Body of pancreas (tissue), 4 donors: ENCODE measurements at regions not wholly inside any gene's neighbourhood (a gene's known extent, or its start where the extent isn't known, plus 50 kb on each side); places are given as distances from the start of the nearest gene placed in this dataset.
"Not testable (repeated sequence)": the region's sequence is repeated elsewhere in the genome, so short reads cannot be mapped to it uniquely, and the experiment has no call there.

Source experiments
- ATAC-seq: fragments of 150-250 bp; one replicate; pipeline ENCODE4 v1.9.1; 2016
- DNase-seq, 4 donors: peaks; one replicate each; pipeline ENCODE4 v3.0.0-alpha.2; 2019
- H3K27ac ChIP-seq, 4 donors: fragments of 200-600 bp; sonication (generic); 1 replicate in 3 of 4; 2 replicates in 1 of 4; pipeline versions ENCODE4 v1.5.1 to v1.6.1; 2016 to 2019; ENCODE audit warnings: mild to moderate bottlenecking in 1 of 4, mixed read lengths in 1 of 4, moderate library complexity in 1 of 4
- H3K27me3 ChIP-seq, 2 donors: fragments of 200-600 bp; sonication (generic); one replicate each; pipeline ENCODE4 v1.6.0; 2016; ENCODE audit warnings: mild to moderate bottlenecking in 1 of 2
- H3K36me3 ChIP-seq, 2 donors: fragments of 200-600 bp; sonication (generic); replicated peaks in 1 of 2; 2 replicates each; pipeline ENCODE4 v1.5.1; 2016; ENCODE audit warnings: low read depth in 2 of 2; ENCODE audit not compliant: insufficient read depth in 1 of 2
- H3K4me1 ChIP-seq: fragments of 200-600 bp; sonication (generic); one replicate; pipeline ENCODE4 v1.6.0; 2016
- H3K4me3 ChIP-seq, 2 donors: fragments of 200-600 bp; sonication (generic); 1 replicate in 1 of 2; 2 replicates in 1 of 2; pipeline ENCODE4 v1.5.1; 2016 to 2019
- H3K9me3 ChIP-seq, 3 donors: fragments of 200-600 bp; sonication (generic); 1 replicate in 2 of 3; 2 replicates in 1 of 3; pipeline ENCODE4 v1.5.1; 2016
- POLR2A ChIP-seq, 3 donors: fragments of 450-650 bp; IDR thresholded peaks; one replicate each; pipeline ENCODE4 v1.6.1; 2016; ENCODE audit warnings: antibody characterized with exemption in 3 of 3, mild to moderate bottlenecking in 2 of 3
- WGBS, 2 donors: methylation state at CpG; one replicate each; pipeline ENCODE4 v1.1.5; 2017; 5-methylcytosine and 5-hydroxymethylcytosine counted together
- intact Hi-C: fragments of 100-400 bp; cut with DNase I; formaldehyde crosslinking; loops from one replicate; pipeline ENCODE4 v1.15.1; 2023
- TF ChIP-seq, protein P1 (sequence below), 7 experiments: fragments of 450-650 bp in 4 of 7; fragments of 200-600 bp in 3 of 7; sonication (generic) in 3 of 7; IDR thresholded peaks; one replicate each; pipeline ENCODE4 v1.5.1; 2016 to 2019; ENCODE audit warnings: antibody characterized with exemption in 7 of 7

DNA sequence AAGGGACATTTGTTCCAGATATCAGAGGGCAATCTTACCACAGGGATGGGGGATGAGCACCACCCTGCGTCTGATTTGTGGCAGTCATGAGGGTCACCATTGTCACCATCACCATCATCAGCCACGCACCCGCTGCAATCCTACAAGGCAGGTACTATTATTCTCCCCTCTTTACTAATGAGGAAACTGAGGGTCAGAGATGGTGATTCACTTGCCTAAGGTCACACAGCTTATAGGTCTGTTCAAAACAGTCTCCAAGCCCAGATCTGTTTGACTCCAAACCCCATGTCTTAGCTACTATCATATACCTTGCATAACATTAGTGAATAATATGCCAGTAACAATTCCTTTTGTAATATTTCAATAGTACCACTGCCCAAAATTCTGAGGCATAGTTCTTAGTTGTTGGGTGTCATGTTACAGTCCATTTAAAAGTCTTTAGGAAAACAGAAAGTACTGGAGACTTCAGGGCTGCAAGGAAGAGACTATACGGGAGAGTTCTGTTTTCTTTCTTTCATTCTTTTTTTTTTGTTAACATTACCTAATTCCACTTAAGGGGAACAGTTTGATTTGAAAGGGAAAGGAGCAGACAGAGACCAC lies 166.4 kb downstream of the C16orf95 start:
- no peak for ATAC-seq
- Histone ChIP-seq H3K9me3 (no peaks in the 10 kb centered on the region), H3K4me1 (no peaks in the 10 kb centered on the region), H3K27me3 (no peaks in the 10 kb centered on the region), H3K4me3 (no peak overlapping the region), H3K27ac (no peak overlapping the region), H3K36me3 (no peaks in the 10 kb centered on the region)
- intact Hi-C loops: no loop called here
- TF ChIP-seq POLR2A (IDR thresholded peaks at IDR 0.05): no peak
- TF ChIP-seq, protein P1, sequence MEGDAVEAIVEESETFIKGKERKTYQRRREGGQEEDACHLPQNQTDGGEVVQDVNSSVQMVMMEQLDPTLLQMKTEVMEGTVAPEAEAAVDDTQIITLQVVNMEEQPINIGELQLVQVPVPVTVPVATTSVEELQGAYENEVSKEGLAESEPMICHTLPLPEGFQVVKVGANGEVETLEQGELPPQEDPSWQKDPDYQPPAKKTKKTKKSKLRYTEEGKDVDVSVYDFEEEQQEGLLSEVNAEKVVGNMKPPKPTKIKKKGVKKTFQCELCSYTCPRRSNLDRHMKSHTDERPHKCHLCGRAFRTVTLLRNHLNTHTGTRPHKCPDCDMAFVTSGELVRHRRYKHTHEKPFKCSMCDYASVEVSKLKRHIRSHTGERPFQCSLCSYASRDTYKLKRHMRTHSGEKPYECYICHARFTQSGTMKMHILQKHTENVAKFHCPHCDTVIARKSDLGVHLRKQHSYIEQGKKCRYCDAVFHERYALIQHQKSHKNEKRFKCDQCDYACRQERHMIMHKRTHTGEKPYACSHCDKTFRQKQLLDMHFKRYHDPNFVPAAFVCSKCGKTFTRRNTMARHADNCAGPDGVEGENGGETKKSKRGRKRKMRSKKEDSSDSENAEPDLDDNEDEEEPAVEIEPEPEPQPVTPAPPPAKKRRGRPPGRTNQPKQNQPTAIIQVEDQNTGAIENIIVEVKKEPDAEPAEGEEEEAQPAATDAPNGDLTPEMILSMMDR (IDR thresholded peaks at IDR 0.05): no peak
- DNase-seq: no peak
- WGBS, 2 donors: 62 to 68% methylated on average over 4 of the region's 4 CpGs

DNA sequence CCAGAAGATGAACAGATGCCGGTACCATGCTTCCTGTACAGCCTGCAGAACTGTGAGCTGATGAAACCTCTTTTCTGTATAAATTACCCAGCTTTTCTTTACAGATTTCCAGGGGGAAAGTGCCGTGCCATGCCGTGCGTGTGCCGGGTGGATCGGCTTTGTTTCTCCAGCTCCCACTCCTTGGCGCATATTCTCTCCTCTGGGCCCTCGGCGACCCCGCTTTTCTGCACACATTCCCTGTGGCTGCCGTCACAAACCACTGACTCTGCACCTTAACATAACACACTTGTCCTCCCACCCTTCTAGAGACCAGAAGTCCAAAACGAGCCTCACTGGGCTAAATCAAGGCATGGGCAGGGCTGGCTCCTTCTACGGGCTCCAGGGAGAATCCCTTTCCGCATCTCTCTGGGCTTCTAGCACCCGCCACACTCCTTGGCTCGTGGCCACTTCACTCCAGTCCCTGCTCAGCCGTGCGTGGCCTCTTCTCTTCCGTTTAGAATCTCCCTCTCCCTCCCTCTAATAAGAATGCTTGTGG lies 164.9 kb downstream of the C16orf95 start:
- H3K36me3 ChIP-seq: no peaks in the 10 kb centered on the region
- H3K27ac ChIP-seq: no peak overlapping the region
- H3K4me3 ChIP-seq: no peak overlapping the region
- TF ChIP-seq, protein P1 (IDR thresholded peaks at IDR 0.05): no peak
- no peak for TF ChIP-seq POLR2A (IDR thresholded peaks at IDR 0.05)
- no peaks in the 10 kb centered on the region for H3K9me3 ChIP-seq
- DNase-seq (no peak), ATAC-seq (no peak)
- intact Hi-C loops: no loop called here
- H3K4me1 ChIP-seq: no peaks in the 10 kb centered on the region
- no peaks in the 10 kb centered on the region for H3K27me3 ChIP-seq
- 93 to 94% methylated on average over 19 of the region's 19 CpGs for WGBS, 2 donors

DNA sequence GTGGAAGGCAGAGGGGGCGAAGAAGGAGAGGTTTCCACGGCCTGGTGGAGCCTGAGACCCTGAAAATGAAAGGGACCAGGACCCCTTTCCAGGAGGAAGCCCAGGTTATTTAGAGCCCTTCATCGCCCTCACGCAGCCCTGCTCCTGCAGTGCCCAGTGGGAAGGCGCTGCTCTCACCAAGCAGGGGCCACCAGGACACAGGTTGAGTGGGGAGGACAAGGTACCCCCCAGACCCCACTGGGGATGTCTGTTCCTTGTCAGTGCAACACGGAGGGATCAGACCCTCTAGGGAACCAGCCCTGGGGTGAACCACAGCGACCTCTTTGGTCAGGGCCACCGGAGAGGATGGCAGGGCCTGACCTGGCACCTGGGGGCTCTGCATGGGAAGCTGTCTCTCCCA lies 163.9 kb downstream of the C16orf95 start:
- no peak for TF ChIP-seq POLR2A (IDR thresholded peaks at IDR 0.05)
- TF ChIP-seq, protein P1 (IDR thresholded peaks at IDR 0.05): no peak
- intact Hi-C loops: no loop called here
- 79 to 92% methylated on average over 2 to 7 of the region's 8 CpGs for WGBS, 2 donors

DNA sequence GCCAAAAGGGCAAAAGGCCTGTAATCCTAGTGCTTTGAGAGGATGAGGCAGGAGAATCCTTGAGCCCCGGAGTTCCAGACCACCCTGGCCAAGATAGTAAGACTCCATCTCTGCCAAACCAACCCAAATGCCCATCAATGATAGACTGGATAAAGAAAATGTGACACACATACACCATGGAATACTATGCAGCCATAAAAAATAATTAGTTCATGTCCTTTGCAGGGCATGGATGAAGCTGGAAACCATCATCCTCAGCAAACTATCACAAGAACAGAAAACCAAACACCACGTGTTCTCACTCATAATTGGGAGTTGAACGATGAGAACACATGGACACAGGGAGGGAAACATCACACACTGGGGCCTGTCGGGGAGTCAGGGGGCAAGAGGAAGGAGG lies 161.9 kb downstream of the C16orf95 start:
- H3K9me3 ChIP-seq, H3K27ac ChIP-seq, H3K36me3 ChIP-seq, H3K4me3 ChIP-seq, DNase-seq, intact Hi-C loops, ATAC-seq, H3K4me1 ChIP-seq, H3K27me3 ChIP-seq: not testable (repeated sequence)
- WGBS, 2 donors: 87% methylated on average over 4 of the region's 4 CpGs

More for the DNA sequence above, 163.9 kb downstream of the C16orf95 start:
- no peaks in the 10 kb centered on the region for H3K9me3 ChIP-seq
- H3K4me3 ChIP-seq: no peak overlapping the region
- no peaks in the 10 kb centered on the region for H3K27me3 ChIP-seq
- DNase-seq (no peak), ATAC-seq (no peak)
- H3K4me1 ChIP-seq: no peaks in the 10 kb centered on the region
- H3K27ac ChIP-seq: no peak overlapping the region
- H3K36me3 ChIP-seq: no peaks in the 10 kb centered on the region

DNA sequence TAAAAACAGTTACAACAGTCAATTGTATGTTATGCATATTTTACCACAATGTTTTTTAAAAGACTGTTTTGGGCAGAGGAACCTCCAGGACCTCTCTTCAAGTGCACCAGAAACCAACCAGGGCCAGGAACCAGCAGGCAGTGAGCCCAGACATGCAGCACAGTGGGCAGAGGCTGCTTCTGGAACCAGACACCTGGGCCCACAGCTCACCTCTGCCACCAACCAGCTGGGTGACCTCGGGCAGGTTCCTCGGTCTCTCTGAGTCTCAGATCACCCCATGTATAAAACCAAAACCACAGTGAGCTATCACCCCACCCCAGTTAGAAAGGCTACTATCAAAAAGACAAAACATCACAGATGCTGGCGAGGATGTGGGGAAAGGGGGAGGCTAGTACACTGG lies 161.0 kb downstream of the C16orf95 start:
- WGBS, 2 donors: 84 to 100% methylated on average over 1 to 3 of the region's 3 CpGs
- H3K27ac ChIP-seq: no peak overlapping the region
- DNase-seq (no peak), ATAC-seq (no peak)
- intact Hi-C loops: no loop called here
- no peaks in the 10 kb centered on the region for H3K9me3 ChIP-seq
- TF ChIP-seq, protein P1 (IDR thresholded peaks at IDR 0.05): no peak
- no peak for TF ChIP-seq POLR2A (IDR thresholded peaks at IDR 0.05)
- H3K4me3 ChIP-seq: no peak overlapping the region
- no peaks in the 10 kb centered on the region for H3K4me1 ChIP-seq
- H3K36me3 ChIP-seq: no peaks in the 10 kb centered on the region
- no peaks in the 10 kb centered on the region for H3K27me3 ChIP-seq
